ENCODE measurements at regions not wholly inside any gene's neighbourhood (a gene's known extent, or its start where the extent isn't known, plus 50 kb on each side); places are given as distances from the start of the nearest gene placed in this dataset.
"Not testable (repeated sequence)": the region's sequence is repeated elsewhere in the genome, so short reads cannot be mapped to it uniquely, and the experiment has no call there.

DNA sequence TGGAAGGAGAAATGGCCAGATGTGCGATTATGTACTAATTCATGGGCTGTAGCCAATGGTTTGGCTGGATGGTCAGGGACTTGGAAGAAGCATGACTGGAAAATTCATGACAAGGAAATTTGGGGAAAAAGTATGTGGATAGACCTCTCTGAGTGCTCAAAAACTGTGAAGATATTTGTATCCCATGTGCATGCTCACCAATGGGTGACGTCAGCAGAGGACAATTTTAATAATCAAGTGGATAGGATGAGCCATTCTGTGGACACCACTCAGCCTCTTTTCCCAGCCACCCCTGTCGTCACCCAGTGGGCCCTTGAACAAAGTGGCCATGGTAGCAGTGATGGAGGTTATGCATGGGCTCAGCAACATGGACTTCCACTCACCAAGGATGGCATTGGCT lies 490.9 kb upstream of the CBLB start:
- H3K27me3 ChIP-seq: no peaks in the 10 kb centered on the region
- H3K9me3 ChIP-seq: no peaks in the 10 kb centered on the region
- no peaks in the 10 kb centered on the region for H3K36me3 ChIP-seq
- no peaks in the 10 kb centered on the region for H3K4me1 ChIP-seq
- DNase-seq: no peak
- H3K4me3 ChIP-seq: no peak overlapping the region
- no peak for TF ChIP-seq POLR2A (IDR thresholded peaks at IDR 0.05)
- TF ChIP-seq, protein P1, sequence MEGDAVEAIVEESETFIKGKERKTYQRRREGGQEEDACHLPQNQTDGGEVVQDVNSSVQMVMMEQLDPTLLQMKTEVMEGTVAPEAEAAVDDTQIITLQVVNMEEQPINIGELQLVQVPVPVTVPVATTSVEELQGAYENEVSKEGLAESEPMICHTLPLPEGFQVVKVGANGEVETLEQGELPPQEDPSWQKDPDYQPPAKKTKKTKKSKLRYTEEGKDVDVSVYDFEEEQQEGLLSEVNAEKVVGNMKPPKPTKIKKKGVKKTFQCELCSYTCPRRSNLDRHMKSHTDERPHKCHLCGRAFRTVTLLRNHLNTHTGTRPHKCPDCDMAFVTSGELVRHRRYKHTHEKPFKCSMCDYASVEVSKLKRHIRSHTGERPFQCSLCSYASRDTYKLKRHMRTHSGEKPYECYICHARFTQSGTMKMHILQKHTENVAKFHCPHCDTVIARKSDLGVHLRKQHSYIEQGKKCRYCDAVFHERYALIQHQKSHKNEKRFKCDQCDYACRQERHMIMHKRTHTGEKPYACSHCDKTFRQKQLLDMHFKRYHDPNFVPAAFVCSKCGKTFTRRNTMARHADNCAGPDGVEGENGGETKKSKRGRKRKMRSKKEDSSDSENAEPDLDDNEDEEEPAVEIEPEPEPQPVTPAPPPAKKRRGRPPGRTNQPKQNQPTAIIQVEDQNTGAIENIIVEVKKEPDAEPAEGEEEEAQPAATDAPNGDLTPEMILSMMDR (IDR thresholded peaks at IDR 0.05): no peak
- H3K27ac ChIP-seq: no peak overlapping the region
- intact Hi-C loops (cut with DNase I; ENCODE audit: low total_unique reads): no loop called here

DNA sequence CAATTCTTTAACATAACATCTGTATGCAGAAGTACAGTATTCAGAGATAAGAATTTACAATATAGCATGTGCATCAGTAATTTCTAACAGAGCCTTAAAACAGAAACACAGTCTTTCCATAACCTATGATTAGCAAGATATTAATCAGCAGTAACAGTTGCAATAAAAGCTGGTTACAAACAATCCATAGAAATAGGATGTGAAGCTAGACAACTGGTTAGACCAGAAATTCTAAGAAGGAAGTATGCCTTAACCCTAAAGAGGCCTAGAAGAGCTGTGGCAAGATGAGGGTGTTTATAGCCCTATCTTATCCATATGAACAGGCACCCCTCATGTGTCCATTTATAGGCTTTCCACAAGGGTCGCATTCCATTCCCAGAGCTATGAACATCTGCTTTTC lies 492.1 kb upstream of the CBLB start:
- H3K36me3 ChIP-seq; H3K4me3 ChIP-seq; H3K9me3 ChIP-seq; H3K27ac ChIP-seq; DNase-seq; H3K27me3 ChIP-seq; H3K4me1 ChIP-seq; intact Hi-C loops (cut with DNase I; ENCODE audit: low total_unique reads): not testable (repeated sequence)

DNA sequence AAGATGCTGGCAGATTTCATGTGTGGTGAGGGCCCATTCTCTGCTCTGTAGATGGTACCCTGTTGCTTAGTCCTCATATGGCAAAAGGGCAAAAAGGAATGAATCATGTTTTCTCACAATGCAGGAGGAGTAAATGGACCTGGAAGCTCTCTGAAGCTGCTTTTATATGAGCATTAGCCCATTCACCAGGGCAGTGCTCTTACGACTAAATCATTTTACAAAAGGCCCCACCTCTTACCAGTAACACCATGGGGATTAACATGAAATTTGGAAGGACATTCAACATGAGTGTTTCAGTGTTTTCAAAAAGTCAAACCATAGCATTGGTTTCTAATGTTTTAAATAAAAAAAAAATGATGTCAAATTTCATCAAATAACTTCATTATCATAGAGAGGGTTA lies 495.7 kb upstream of the CBLB start:
- intact Hi-C loops (cut with DNase I; ENCODE audit: low total_unique reads): no loop called here
- no peaks in the 10 kb centered on the region for H3K27me3 ChIP-seq
- no peaks in the 10 kb centered on the region for H3K9me3 ChIP-seq
- no peak overlapping the region for H3K4me3 ChIP-seq
- no peak for DNase-seq
- no peak for TF ChIP-seq POLR2A (IDR thresholded peaks at IDR 0.05)
- TF ChIP-seq, protein P1 (IDR thresholded peaks at IDR 0.05): no peak
- H3K4me1 ChIP-seq: no peaks in the 10 kb centered on the region
- H3K27ac ChIP-seq: no peak overlapping the region
- no peaks in the 10 kb centered on the region for H3K36me3 ChIP-seq

DNA sequence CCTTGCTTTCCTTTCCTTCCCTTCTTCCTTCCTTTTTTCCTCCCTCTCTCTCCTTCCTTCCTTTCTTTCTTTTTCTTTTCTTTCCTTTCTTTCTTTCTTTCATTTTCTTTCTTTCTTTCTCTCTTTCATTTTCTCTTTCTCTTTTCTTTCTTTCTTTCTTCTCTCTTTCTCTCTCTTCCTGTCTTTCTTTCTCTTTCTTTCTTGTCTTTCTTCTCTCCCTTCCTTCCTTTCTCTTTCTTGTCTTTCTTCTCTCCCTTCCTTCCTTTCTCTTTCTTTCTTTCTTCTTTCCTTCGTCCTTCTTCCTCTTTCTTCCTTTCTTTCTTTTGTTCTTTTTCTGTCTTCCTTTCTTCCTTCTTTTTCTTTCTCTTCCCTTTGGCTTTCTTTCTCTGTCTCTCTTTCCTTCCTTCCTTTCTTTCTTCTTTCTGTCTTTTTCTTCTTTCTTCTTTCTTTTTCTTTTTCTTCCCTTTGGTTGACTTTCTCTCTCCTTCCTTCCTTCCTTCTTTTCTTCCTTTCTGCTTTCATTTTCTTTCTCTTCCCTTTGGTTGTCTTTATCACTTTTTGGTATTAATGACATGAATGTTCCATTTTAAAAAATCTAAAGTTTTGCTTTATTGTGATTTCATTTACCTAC lies 496.4 kb upstream of the CBLB start:
- H3K27ac ChIP-seq: no peak overlapping the region
- H3K27me3 ChIP-seq: no peaks in the 10 kb centered on the region
- intact Hi-C loops (cut with DNase I; ENCODE audit: low total_unique reads): no loop called here
- no peaks in the 10 kb centered on the region for H3K4me1 ChIP-seq
- no peaks in the 10 kb centered on the region for H3K36me3 ChIP-seq
- H3K4me3 ChIP-seq: no peak overlapping the region
- no peaks in the 10 kb centered on the region for H3K9me3 ChIP-seq
- TF ChIP-seq POLR2A (IDR thresholded peaks at IDR 0.05): no peak
- TF ChIP-seq, protein P1 (IDR thresholded peaks at IDR 0.05): no peak
- DNase-seq: no peak

DNA sequence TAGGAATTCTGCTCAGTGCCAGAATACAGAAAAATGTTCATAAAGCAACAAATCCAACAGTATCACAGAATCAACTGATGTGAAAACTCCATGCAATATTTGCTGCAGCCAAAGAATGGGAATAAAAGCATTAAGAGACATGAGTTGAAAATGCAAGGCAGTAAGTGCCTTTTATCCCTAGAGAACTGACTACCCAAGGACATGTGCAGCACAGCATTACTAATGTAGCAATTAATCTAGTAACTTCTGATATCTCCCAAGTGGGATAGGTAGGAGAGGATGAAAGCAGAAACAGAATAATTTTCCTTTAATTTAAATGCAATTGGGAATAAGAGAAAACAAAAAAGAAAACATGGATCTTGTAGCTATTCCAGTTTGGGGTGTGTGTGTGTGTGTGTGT lies 497.5 kb upstream of the CBLB start:
- TF ChIP-seq POLR2A (IDR thresholded peaks at IDR 0.05): no peak
- TF ChIP-seq, protein P1 (IDR thresholded peaks at IDR 0.05): no peak
- intact Hi-C loops (cut with DNase I; ENCODE audit: low total_unique reads): no loop called here
- Histone ChIP-seq H3K36me3 (no peaks in the 10 kb centered on the region), H3K4me3 (no peak overlapping the region), H3K27ac (no peak overlapping the region), H3K27me3 (no peaks in the 10 kb centered on the region), H3K9me3 (no peaks in the 10 kb centered on the region), H3K4me1 (no peaks in the 10 kb centered on the region)
- no peak for DNase-seq

DNA sequence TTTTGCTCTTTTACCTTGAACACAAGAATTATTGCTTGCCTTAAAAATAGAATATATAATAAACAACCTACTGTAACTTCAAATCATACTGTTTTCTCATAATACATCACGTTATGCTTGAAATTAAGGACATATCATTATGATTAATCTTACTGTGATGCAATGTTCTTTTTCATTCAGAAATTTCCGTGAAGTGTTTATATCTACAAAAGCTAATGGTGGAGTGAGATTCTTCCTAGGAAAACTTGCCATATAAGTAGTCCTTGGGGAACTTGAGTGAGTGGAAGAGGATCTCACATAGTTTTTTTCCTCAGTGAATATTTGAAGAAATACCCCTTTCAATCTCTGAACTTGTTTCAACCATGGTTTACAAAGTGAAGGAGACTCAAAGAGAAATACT lies 498.7 kb upstream of the CBLB start:
- H3K4me3 ChIP-seq: no peak overlapping the region
- H3K4me1 ChIP-seq: no peaks in the 10 kb centered on the region
- TF ChIP-seq, protein P1 (IDR thresholded peaks at IDR 0.05): no peak
- no peak for TF ChIP-seq POLR2A (IDR thresholded peaks at IDR 0.05)
- no peak for DNase-seq
- no peak overlapping the region for H3K27ac ChIP-seq
- no peaks in the 10 kb centered on the region for H3K27me3 ChIP-seq
- intact Hi-C loops (cut with DNase I; ENCODE audit: low total_unique reads): no loop called here
- H3K36me3 ChIP-seq: no peaks in the 10 kb centered on the region
- no peaks in the 10 kb centered on the region for H3K9me3 ChIP-seq

Data from uterus (tissue), 3 donors.